IMR-90 (cell line): ENCODE measurements at regions not wholly inside any gene's neighbourhood (a gene's known extent, or its start where the extent isn't known, plus 50 kb on each side); places are given as distances from the start of the nearest gene placed in this dataset.

Experiments used
- ATAC-seq: fragments of 200-7000 bp; cut with Tn5 transposase; 2 replicates; pipeline ENCODE4 v1.9.1; 2020; ENCODE audit warnings: low read depth, mild to moderate bottlenecking, moderate library complexity
- BruUV-seq: library from RNA; stranded (reverse); fragments of 400-500 nt; replicated peaks from 2 replicates; lab custom pipeline; 2021; lab: Mats Ljungman, UMichigan
- CTCF ChIA-PET: fragments of 300-600 bp; formaldehyde crosslinking; extraction: SDS; loops from one replicate; lab custom pipeline; 2021; ENCODE audit warnings: antibody characterized with exemption; lab: Yijun Ruan, JAX
- POLR2A ChIA-PET: fragments of 300-600 bp; sonication (Branson Sonifier 250); formaldehyde crosslinking; loops from one replicate; lab custom pipeline; 2022; ENCODE audit warnings: antibody characterized with exemption; ENCODE audit not compliant: unreplicated experiment; lab: Charles Lee
- DNase-seq: peaks from one replicate; pipeline ENCODE4 v3.0.0; 2013
- H2AFZ ChIP-seq: replicated peaks from 2 replicates; pipeline ENCODE3; 2013; ENCODE audit warnings: low read length, mild to moderate bottlenecking; ENCODE audit not compliant: poor library complexity
- H2AK5ac ChIP-seq: 2 replicates; pipeline ENCODE4 v1.6.1; 2013; ENCODE audit warnings: low read depth, low read length, inconsistent platforms
- H2AK9ac ChIP-seq: replicated peaks from 2 replicates; pipeline ENCODE3; 2013; ENCODE audit warnings: mild to moderate bottlenecking, low read depth, low read length, moderate library complexity; ENCODE audit not compliant: poor library complexity
- H2BK120ac ChIP-seq: 2 replicates; pipeline ENCODE4 v1.6.1; 2013; ENCODE audit warnings: low read depth, low read length, inconsistent platforms
- H2BK15ac ChIP-seq: 3 replicates; pipeline ENCODE4 v1.6.1; 2013; ENCODE audit warnings: low read depth, low read length, inconsistent platforms
- H2BK20ac ChIP-seq: 2 replicates; pipeline ENCODE4 v1.6.1; 2013; ENCODE audit warnings: low read depth, mild to moderate bottlenecking, inconsistent platforms, low read length, moderate library complexity
- H2BK5ac ChIP-seq: 2 replicates; pipeline ENCODE4 v1.6.1; 2013; ENCODE audit warnings: mild to moderate bottlenecking, low read depth, low read length, inconsistent platforms; ENCODE audit not compliant: poor library complexity, severe bottlenecking
- H3K14ac ChIP-seq: replicated peaks from 2 replicates; pipeline ENCODE4 v1.6.1; 2013; ENCODE audit warnings: low read depth, low read length, inconsistent platforms
- H3K18ac ChIP-seq: 2 replicates; pipeline ENCODE4 v1.6.1; 2013; ENCODE audit warnings: low read depth, low read length, control low read depth
- H3K23ac ChIP-seq: 2 replicates; pipeline ENCODE4 v1.6.1; 2013; ENCODE audit warnings: low read depth, low read length, inconsistent platforms
- H3K27ac ChIP-seq: 2 replicates; pipeline ENCODE4 v1.5.1; 2013; ENCODE audit warnings: mild to moderate bottlenecking, control low read depth, low read length; ENCODE audit not compliant: insufficient read depth
- H3K27me3 ChIP-seq: 2 replicates; pipeline ENCODE4 v1.6.1; 2013; ENCODE audit warnings: low read length; ENCODE audit not compliant: control insufficient read depth, insufficient read depth
- H3K36me3 ChIP-seq: 2 replicates; pipeline ENCODE4 v1.6.1; 2013; ENCODE audit warnings: low read length, mixed read lengths; ENCODE audit not compliant: control insufficient read depth, insufficient read depth
- H3K4ac ChIP-seq: 2 replicates; pipeline ENCODE4 v1.6.1; 2013; ENCODE audit warnings: low read depth, low read length, inconsistent platforms
- H3K4me1 ChIP-seq: 2 replicates; pipeline ENCODE4 v1.6.1; 2013; ENCODE audit warnings: low read length, mixed read lengths; ENCODE audit not compliant: control insufficient read depth, insufficient read depth
- H3K4me2 ChIP-seq: 2 replicates; pipeline ENCODE4 v1.6.1; 2013; ENCODE audit warnings: low read depth, mild to moderate bottlenecking, control low read depth, low read length, moderate library complexity
- H3K4me3 ChIP-seq: 2 replicates; pipeline ENCODE4 v1.5.1; 2013; ENCODE audit warnings: low read depth, mild to moderate bottlenecking, control low read depth, low read length, moderate library complexity; ENCODE audit not compliant: insufficient read depth
- H3K56ac ChIP-seq: 2 replicates; pipeline ENCODE4 v1.6.1; 2013; ENCODE audit warnings: low read length, inconsistent platforms; ENCODE audit not compliant: insufficient read depth; ENCODE audit errors: extremely low read depth
- H3K79me1 ChIP-seq, 2 experiments: 2 replicates each; pipeline ENCODE4 v1.6.1; 2013; ENCODE audit warnings: low read length in 2 of 2, inconsistent platforms in 1 of 2, low read depth in 1 of 2
- H3K9ac ChIP-seq: 2 replicates; pipeline ENCODE4 v1.6.1; 2013; ENCODE audit warnings: low read depth, low read length, control low read depth
- H3K9me1 ChIP-seq: 2 replicates; pipeline ENCODE4 v1.6.1; 2013; ENCODE audit warnings: low read length, inconsistent platforms; ENCODE audit not compliant: insufficient read depth
- H3K9me3 ChIP-seq: 2 replicates; pipeline ENCODE4 v1.6.1; 2013; ENCODE audit warnings: low read length; ENCODE audit not compliant: control insufficient read depth, insufficient read depth
- H4K20me1 ChIP-seq: 2 replicates; pipeline ENCODE4 v1.6.1; 2013; ENCODE audit warnings: low read length, inconsistent platforms; ENCODE audit not compliant: insufficient read depth
- H4K5ac ChIP-seq: 2 replicates; pipeline ENCODE4 v1.6.1; 2013; ENCODE audit warnings: mild to moderate bottlenecking, low read depth, low read length, control low read depth
- H4K8ac ChIP-seq, 2 experiments: 2 replicates each; pipeline ENCODE4 v1.6.1; 2013; ENCODE audit warnings: low read depth in 2 of 2, low read length in 2 of 2, control low read depth in 1 of 2, inconsistent platforms in 1 of 2
- H4K91ac ChIP-seq: 2 replicates; pipeline ENCODE4 v1.6.1; 2013; ENCODE audit warnings: low read depth, low read length, inconsistent platforms; ENCODE audit not compliant: insufficient read depth
- BHLHE40 ChIP-seq: fragments of 150-350 bp; IDR thresholded peaks from 2 replicates; pipeline ENCODE4 v1.6.1; 2016; ENCODE audit warnings: mild to moderate bottlenecking, low read depth, low read length
- CEBPB ChIP-seq: IDR thresholded peaks from 2 replicates; pipeline ENCODE4 v1.6.1; 2012; ENCODE audit warnings: low read depth, low read length, improper control_type of control experiment
- CHD1 ChIP-seq: IDR thresholded peaks from 2 replicates; pipeline ENCODE4 v1.6.1; 2012; ENCODE audit warnings: low read depth, low read length, improper control_type of control experiment
- FOS ChIP-seq: fragments of 150-350 bp; IDR thresholded peaks from 2 replicates; pipeline ENCODE4 v1.6.1; 2016; ENCODE audit warnings: low read depth, low read length
- MAFK ChIP-seq: IDR thresholded peaks from 2 replicates; pipeline ENCODE4 v1.6.1; 2012; ENCODE audit warnings: low read depth, low read length, improper control_type of control experiment
- MAZ ChIP-seq: IDR thresholded peaks from 2 replicates; pipeline ENCODE4 v1.6.1; 2012; ENCODE audit warnings: low read depth, mild to moderate bottlenecking, low read length, improper control_type of control experiment, moderate library complexity, borderline replicate concordance
- MXI1 ChIP-seq: IDR thresholded peaks from 2 replicates; pipeline ENCODE4 v1.6.1; 2012; ENCODE audit warnings: low read depth, mild to moderate bottlenecking, low read length, moderate library complexity, borderline replicate concordance
- NFE2L2 ChIP-seq: fragments of 150-350 bp; IDR thresholded peaks from 2 replicates; pipeline ENCODE4 v1.6.1; 2016; ENCODE audit warnings: low read depth, mild to moderate bottlenecking, low read length
- POLR2A ChIP-seq: IDR thresholded peaks from 2 replicates; pipeline ENCODE4 v1.6.1; 2012; ENCODE audit warnings: mild to moderate bottlenecking, low read depth, low read length
- RAD21 ChIP-seq: IDR thresholded peaks from 2 replicates; pipeline ENCODE4 v1.6.1; 2012; ENCODE audit warnings: low read length, improper control_type of control experiment
- RCOR1 ChIP-seq: IDR thresholded peaks from 2 replicates; pipeline ENCODE4 v1.6.1; 2012; ENCODE audit warnings: mild to moderate bottlenecking, low read length, improper control_type of control experiment; ENCODE audit not compliant: insufficient replicate concordance
- RFX5 ChIP-seq: IDR thresholded peaks from 2 replicates; pipeline ENCODE4 v1.8.0; 2012; ENCODE audit warnings: low read depth, mild to moderate bottlenecking, low read length, moderate library complexity
- SMC3 ChIP-seq: fragments of 150-350 bp; IDR thresholded peaks from 2 replicates; pipeline ENCODE4 v1.6.1; 2016; ENCODE audit warnings: low read depth, mild to moderate bottlenecking, antibody characterized with exemption, low read length, moderate library complexity
- WGBS, 2 experiments: methylation state at CpG; one replicate each; pipeline versions ENCODE4 v1.1.5 to v1.1.7; 2013; ENCODE audit warnings: missing lambda C conversion rate in 2 of 2; ENCODE audit not compliant: insufficient read length in 1 of 2; ENCODE audit errors: extremely low coverage in 2 of 2; 5-methylcytosine and 5-hydroxymethylcytosine counted together
- dilution Hi-C: fragments of 300-500 bp; cut with HindIII; formaldehyde crosslinking; loops from one replicate; pipeline ENCODE4 v1.14.3; 2018; ENCODE audit warnings: low sequenced_read_pairs; ENCODE audit not compliant: unreplicated experiment
- in situ Hi-C: fragments of 300-500 bp; cut with MboI; formaldehyde crosslinking; loops from 3 replicates; pipeline ENCODE4 v1.14.3; 2019; ENCODE audit warnings: low sequenced_read_pairs, inconsistent platforms, mixed read lengths
- intact Hi-C: fragments of 100-400 bp; cut with micrococcal nuclease; formaldehyde crosslinking; loops from 2 replicates; pipeline ENCODE4 v1.10.0; 2022
- TF ChIP-seq, protein P1 (sequence below): fragments of 150-350 bp; IDR thresholded peaks from 2 replicates; pipeline ENCODE4 v1.6.1; 2017; ENCODE audit warnings: mild to moderate bottlenecking, antibody characterized with exemption, low read length, low read depth
- TF ChIP-seq, protein P2 (sequence below): conservative IDR thresholded peaks from 2 replicates; pipeline ENCODE4 v1.5.1; 2012; ENCODE audit warnings: mild to moderate bottlenecking, low read depth, low read length, improper control_type of control experiment
- TF ChIP-seq, protein P3 (sequence below): fragments of 150-350 bp; IDR thresholded peaks from 2 replicates; pipeline ENCODE4 v1.6.1; 2016; ENCODE audit warnings: low read depth, mild to moderate bottlenecking, low read length, moderate library complexity, borderline replicate concordance

DNA sequence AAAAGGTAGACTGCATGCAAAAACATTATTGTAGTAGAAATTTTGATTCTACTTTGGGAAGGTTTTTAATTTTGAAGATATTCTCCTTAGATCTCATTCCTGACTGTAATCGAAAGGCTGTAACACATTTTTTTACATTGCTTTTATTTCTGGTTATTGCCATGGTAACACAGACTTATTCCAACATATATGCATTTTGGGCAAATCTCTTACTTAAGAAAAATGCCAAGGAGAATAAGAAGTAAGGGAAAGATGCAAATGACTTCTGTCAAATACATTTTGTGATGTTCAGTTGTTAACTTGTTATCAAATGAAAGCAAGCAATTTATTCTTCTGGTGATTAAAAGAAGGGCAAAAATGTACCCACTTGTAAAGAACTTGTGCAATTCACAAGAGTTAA, 267.5 kb downstream of the AASDHPPT start:
- Histone ChIP-seq H2BK15ac (no peak overlapping the region), H3K27me3 (no peaks in the 10 kb centered on the region), H3K27ac (no peak overlapping the region), H3K36me3 (no peaks in the 10 kb centered on the region), H2AFZ (no peak overlapping the region), H3K4me2 (no peak overlapping the region), H3K14ac (no peak overlapping the region), H3K79me1 (no peaks in the 10 kb centered on the region), H3K23ac (no peak overlapping the region), H4K20me1 (no peaks in the 10 kb centered on the region), H4K5ac (no peak overlapping the region), H4K91ac (no peak overlapping the region), H3K9me3 (no peaks in the 10 kb centered on the region), H2BK20ac (no peak overlapping the region), H3K18ac (no peak overlapping the region), H3K56ac (no peak overlapping the region), H2AK9ac (no peak overlapping the region), H2AK5ac (no peak overlapping the region), H3K4me1 (0 out of 2 replicates have a peak, but pooled peaks cover 2% of the 10 kb centered on the region), H3K9me1 (no peaks in the 10 kb centered on the region), H3K4me3 (no peak overlapping the region), H4K8ac (no peak overlapping the region), H2BK120ac (no peak overlapping the region), H3K4ac (no peak overlapping the region), H2BK5ac (no peak overlapping the region), H3K9ac (no peak overlapping the region)
- CTCF ChIA-PET, result interaction anchor here (0.6 kb wide), 1 partner anchor 208 kb away, joined by 4 read pairs; no protein-coding TSS in a partner anchor
- intact Hi-C loops, result no loop called here
- TF ChIP-seq BHLHE40 (no peak), CEBPB (no peak), POLR2A (no peak), MAZ (no peak), RFX5 (no peak), RCOR1 (no peak), NFE2L2 (no peak), FOS (no peak), RAD21 (no peak), MXI1 (no peak), MAFK (no peak), SMC3 (no peak), CHD1 (no peak)
- TF ChIP-seq, protein P1, sequence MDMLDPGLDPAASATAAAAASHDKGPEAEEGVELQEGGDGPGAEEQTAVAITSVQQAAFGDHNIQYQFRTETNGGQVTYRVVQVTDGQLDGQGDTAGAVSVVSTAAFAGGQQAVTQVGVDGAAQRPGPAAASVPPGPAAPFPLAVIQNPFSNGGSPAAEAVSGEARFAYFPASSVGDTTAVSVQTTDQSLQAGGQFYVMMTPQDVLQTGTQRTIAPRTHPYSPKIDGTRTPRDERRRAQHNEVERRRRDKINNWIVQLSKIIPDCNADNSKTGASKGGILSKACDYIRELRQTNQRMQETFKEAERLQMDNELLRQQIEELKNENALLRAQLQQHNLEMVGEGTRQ, result no peak
- TF ChIP-seq, protein P2, sequence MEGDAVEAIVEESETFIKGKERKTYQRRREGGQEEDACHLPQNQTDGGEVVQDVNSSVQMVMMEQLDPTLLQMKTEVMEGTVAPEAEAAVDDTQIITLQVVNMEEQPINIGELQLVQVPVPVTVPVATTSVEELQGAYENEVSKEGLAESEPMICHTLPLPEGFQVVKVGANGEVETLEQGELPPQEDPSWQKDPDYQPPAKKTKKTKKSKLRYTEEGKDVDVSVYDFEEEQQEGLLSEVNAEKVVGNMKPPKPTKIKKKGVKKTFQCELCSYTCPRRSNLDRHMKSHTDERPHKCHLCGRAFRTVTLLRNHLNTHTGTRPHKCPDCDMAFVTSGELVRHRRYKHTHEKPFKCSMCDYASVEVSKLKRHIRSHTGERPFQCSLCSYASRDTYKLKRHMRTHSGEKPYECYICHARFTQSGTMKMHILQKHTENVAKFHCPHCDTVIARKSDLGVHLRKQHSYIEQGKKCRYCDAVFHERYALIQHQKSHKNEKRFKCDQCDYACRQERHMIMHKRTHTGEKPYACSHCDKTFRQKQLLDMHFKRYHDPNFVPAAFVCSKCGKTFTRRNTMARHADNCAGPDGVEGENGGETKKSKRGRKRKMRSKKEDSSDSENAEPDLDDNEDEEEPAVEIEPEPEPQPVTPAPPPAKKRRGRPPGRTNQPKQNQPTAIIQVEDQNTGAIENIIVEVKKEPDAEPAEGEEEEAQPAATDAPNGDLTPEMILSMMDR, result no peak
- TF ChIP-seq, protein P3, sequence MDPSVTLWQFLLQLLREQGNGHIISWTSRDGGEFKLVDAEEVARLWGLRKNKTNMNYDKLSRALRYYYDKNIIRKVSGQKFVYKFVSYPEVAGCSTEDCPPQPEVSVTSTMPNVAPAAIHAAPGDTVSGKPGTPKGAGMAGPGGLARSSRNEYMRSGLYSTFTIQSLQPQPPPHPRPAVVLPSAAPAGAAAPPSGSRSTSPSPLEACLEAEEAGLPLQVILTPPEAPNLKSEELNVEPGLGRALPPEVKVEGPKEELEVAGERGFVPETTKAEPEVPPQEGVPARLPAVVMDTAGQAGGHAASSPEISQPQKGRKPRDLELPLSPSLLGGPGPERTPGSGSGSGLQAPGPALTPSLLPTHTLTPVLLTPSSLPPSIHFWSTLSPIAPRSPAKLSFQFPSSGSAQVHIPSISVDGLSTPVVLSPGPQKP, result no peak
- no CpG with 5 or more reads among the region's 1 CpG for WGBS, 2 experiments
- dilution Hi-C loops, result no loop called here
- in situ Hi-C loops, result no loop called here
- POLR2A ChIA-PET, result no interaction called here
- BruUV-seq, result no TSS peak
- no peak for DNase-seq
- no peak for ATAC-seq
